ENCODE measurements at regions not wholly inside any gene's neighbourhood (a gene's known extent, or its start where the extent isn't known, plus 50 kb on each side); places are given as distances from the start of the nearest gene placed in this dataset.

DNA sequence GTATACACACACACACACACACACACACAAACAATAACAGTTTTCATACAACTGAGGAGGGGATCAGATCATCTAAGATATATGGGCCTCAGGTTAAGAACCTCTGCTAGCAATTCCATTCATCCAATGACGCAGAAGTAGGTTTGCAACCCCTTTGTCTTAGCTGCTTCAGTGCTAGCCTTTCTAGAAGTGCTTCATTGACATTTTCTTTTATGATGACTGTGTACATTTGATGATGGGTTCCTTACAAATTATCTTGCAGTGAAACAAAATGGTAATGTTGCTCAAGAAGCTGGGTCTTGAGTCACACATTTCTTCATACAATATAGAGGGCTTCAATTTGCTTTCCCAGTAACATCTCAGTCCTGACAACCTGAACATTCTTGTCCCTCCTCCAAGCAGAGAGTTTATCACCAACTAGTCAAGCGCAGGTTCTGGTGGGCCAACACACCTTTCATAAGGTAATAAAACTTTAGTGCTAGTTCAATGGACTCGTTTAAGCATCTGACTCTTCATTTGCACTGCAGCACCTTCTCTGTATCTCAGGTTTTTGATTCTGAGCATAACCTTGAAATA lies 269.5 kb downstream of the CNTN3 start:
- DNase-seq (ENCODE audit: low spot score), result no peak
- H3K9me3 Mint-ChIP-seq, result peaks cover 27% of the 10 kb centered on the region
- no peaks in the 10 kb centered on the region for H3K4me1 Mint-ChIP-seq (ENCODE audit: low read depth)
- no peak overlapping the region for H3K4me3 Mint-ChIP-seq
- H3K27ac Mint-ChIP-seq, result no peak overlapping the region
- H3K27me3 Mint-ChIP-seq (ENCODE audit: low read depth), result no peaks in the 10 kb centered on the region
- H3K36me3 Mint-ChIP-seq (ENCODE audit: low read depth), result no peaks in the 10 kb centered on the region

DNA sequence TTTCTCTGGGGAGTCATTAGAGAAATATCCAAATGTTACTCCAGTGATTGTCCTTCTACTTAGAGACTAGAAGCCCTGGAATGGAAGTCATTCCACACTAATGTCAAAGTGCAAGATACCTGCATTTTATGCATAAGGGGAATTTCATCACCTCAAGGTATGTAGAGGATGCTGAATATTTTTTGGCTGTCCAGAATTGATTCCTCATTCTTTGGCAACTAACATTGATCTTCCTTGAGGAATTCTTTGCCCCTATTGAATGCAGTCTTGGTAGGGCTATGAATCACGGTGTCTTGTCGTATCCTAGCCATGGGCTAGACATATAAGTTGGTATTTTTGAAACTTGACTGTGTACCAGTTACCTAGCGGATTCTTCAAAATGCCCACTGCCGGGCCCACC lies 271.1 kb downstream of the CNTN3 start:
- peaks cover 35% of the 10 kb centered on the region for H3K9me3 Mint-ChIP-seq
- H3K4me1 Mint-ChIP-seq (ENCODE audit: low read depth), result no peaks in the 10 kb centered on the region
- no peak overlapping the region for H3K27ac Mint-ChIP-seq
- no peak for DNase-seq (ENCODE audit: low spot score)
- H3K4me3 Mint-ChIP-seq, result no peak overlapping the region
- H3K27me3 Mint-ChIP-seq (ENCODE audit: low read depth), result no peaks in the 10 kb centered on the region
- no peaks in the 10 kb centered on the region for H3K36me3 Mint-ChIP-seq (ENCODE audit: low read depth)

DNA sequence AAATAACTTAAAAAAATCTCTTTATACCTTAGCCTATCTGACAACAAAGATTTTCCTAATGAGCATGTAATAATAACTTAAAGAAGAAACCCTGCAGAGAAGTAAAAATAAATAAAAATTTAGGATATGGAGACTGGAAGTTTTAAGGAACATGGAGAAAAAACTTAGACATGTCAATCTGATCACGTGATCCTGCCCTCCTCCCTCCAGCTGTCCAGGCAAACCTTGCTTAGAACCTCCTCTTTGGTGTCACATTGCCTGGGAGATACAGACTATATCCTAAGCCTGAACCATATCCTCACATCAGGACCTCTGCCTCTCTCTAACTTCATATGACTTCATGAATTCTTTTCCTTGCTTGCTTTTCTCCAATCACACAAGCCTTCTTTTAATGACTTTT lies 275.5 kb downstream of the CNTN3 start:
- DNase-seq (ENCODE audit: low spot score), result no peak
- Mint-ChIP-seq H3K4me3 (no peak overlapping the region), H3K27ac (no peak overlapping the region), H3K9me3 (peaks cover 21% of the 10 kb centered on the region), H3K27me3 (ENCODE audit: low read depth) (no peaks in the 10 kb centered on the region), H3K4me1 (ENCODE audit: low read depth) (no peaks in the 10 kb centered on the region), H3K36me3 (ENCODE audit: low read depth) (no peaks in the 10 kb centered on the region)

DNA sequence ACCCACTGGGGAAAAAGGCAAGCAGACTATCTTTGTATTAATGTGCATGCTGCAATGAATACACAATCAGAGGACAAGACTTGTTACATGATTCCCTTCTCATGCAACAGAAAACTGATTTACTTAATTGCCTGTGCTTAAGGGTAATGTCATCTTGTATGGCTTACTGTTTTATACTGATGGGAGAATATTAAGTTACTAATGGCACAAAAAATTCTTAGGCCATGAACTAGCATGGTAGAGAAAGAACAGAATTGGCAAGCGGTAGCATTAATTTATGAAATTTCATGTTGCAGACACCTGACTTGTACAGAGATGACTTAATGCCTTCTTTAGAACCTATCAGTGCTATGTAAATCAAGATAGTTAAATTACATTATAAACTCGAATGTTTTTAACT lies 282.3 kb downstream of the CNTN3 start:
- DNase-seq (ENCODE audit: low spot score), result no peak
- Mint-ChIP-seq H3K4me1 (ENCODE audit: low read depth) (no peaks in the 10 kb centered on the region), H3K36me3 (ENCODE audit: low read depth) (no peaks in the 10 kb centered on the region), H3K9me3 (peaks cover 15% of the 10 kb centered on the region), H3K4me3 (no peak overlapping the region), H3K27me3 (ENCODE audit: low read depth) (no peaks in the 10 kb centered on the region), H3K27ac (no peak overlapping the region)

DNA sequence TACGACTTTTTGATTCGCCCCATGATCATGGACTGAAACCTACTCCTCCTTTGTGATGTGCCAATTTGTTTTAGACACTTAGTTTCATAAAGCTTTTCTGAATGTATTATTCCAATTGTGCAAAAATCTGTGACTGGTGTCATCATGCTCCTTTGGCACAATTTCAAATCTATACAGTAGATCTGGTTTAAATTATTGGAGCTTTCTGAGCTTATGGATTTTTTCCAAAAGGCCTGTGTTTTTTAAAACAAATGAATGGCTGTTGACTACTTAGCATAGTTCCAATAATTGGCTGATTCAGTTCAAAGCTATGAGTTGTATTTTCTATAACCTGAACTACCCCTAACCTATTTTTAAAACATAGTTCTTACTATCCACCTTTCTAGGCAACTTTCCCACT lies 282.7 kb downstream of the CNTN3 start:
- no peaks in the 10 kb centered on the region for H3K27me3 Mint-ChIP-seq (ENCODE audit: low read depth)
- no peaks in the 10 kb centered on the region for H3K4me1 Mint-ChIP-seq (ENCODE audit: low read depth)
- peaks cover 15% of the 10 kb centered on the region for H3K9me3 Mint-ChIP-seq
- no peak for DNase-seq (ENCODE audit: low spot score)
- H3K4me3 Mint-ChIP-seq, result no peak overlapping the region
- no peak overlapping the region for H3K27ac Mint-ChIP-seq
- H3K36me3 Mint-ChIP-seq (ENCODE audit: low read depth), result no peaks in the 10 kb centered on the region

DNA sequence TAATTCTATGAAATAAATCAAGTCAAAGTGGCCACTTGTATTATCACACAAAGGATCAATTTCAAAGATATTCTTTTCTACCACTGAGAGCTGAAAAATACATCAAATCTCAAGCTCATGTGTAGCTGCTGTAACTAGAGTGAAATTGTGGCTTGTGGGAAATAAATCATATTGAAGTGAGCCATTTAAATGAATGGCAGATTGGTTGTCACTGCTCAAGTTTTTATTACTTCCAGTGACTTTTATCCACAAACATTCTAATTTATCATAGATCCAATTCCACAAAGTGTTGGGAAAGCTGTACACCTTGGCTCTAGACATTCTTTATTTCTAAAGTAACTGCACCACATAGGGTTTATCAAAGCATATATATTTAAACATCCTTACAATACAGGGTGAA lies 285.4 kb downstream of the CNTN3 start:
- peaks cover 15% of the 10 kb centered on the region for H3K9me3 Mint-ChIP-seq
- no peaks in the 10 kb centered on the region for H3K4me1 Mint-ChIP-seq (ENCODE audit: low read depth)
- H3K36me3 Mint-ChIP-seq (ENCODE audit: low read depth), result no peaks in the 10 kb centered on the region
- H3K27ac Mint-ChIP-seq, result no peak overlapping the region
- no peaks in the 10 kb centered on the region for H3K27me3 Mint-ChIP-seq (ENCODE audit: low read depth)
- no peak overlapping the region for H3K4me3 Mint-ChIP-seq
- DNase-seq (ENCODE audit: low spot score), result no peak

DNA sequence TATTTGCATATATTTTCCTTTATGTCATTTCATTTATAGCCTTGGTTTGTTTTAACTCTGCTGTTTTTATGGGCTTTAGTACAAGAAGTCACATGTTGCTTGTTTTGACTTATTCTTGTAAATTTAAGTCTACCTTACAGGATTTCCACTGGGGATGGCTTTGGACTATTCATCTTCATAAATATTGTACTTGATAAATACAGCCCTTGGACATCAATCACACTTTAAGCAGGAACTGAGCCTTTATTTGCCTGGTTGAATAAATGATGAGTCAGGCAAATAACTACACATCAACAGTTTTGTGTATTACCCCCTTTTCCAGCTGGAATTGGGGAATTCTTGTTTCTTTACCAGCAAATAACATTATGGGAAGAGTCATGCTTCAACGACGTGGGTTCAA lies 286.0 kb downstream of the CNTN3 start:
- no peak overlapping the region for H3K27ac Mint-ChIP-seq
- no peaks in the 10 kb centered on the region for H3K27me3 Mint-ChIP-seq (ENCODE audit: low read depth)
- H3K9me3 Mint-ChIP-seq, result peaks cover 15% of the 10 kb centered on the region
- H3K4me3 Mint-ChIP-seq, result no peak overlapping the region
- no peaks in the 10 kb centered on the region for H3K4me1 Mint-ChIP-seq (ENCODE audit: low read depth)
- no peak for DNase-seq (ENCODE audit: low spot score)
- no peaks in the 10 kb centered on the region for H3K36me3 Mint-ChIP-seq (ENCODE audit: low read depth)

DNA sequence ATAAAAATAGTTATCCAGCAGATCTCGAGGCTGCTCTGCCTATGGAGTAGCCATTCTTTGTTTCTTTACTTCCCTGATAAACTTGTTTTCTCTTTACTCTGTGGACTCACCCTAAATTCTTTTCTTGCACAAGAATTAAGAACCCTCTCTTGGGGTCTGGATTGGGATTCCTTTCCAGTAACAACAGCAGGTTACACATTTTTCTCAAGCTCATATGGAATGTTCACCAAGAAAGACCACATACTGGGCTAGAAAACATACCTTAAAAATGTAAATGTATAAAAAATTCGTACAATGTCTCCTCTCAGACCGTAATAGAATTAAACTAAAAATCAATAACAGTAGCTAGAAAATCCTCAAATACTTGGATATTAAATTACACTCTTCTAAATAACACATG lies 299.2 kb downstream of the CNTN3 start:
- Mint-ChIP-seq H3K27me3 (ENCODE audit: low read depth) (no peaks in the 10 kb centered on the region), H3K9me3 (peaks cover 40% of the 10 kb centered on the region), H3K4me1 (ENCODE audit: low read depth) (no peaks in the 10 kb centered on the region), H3K36me3 (ENCODE audit: low read depth) (no peaks in the 10 kb centered on the region), H3K27ac (no peak overlapping the region), H3K4me3 (no peak overlapping the region)
- no peak for DNase-seq (ENCODE audit: low spot score)

DNA sequence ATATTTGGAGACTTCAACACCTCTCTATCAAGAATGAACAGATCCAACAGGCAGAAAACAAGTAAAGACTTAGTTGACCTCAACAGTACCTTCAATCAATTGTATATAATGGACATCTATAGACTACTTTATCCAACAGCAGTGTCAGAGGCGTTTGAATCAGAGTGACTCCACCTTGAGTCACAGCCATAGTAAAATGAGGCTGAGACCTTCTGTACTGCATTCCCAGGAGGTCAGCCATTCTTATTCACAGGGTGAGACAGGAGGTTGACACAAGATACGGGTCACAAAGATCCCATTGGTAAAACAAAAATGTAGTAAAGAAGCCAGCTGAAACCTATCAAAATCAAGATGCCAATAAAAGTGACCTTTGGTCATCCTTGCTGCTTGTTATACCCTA lies 299.8 kb downstream of the CNTN3 start:
- no peak for DNase-seq (ENCODE audit: low spot score)
- peaks cover 46% of the 10 kb centered on the region for H3K9me3 Mint-ChIP-seq
- no peaks in the 10 kb centered on the region for H3K27me3 Mint-ChIP-seq (ENCODE audit: low read depth)
- no peaks in the 10 kb centered on the region for H3K36me3 Mint-ChIP-seq (ENCODE audit: low read depth)
- H3K4me1 Mint-ChIP-seq (ENCODE audit: low read depth), result no peaks in the 10 kb centered on the region
- no peak overlapping the region for H3K27ac Mint-ChIP-seq
- no peak overlapping the region for H3K4me3 Mint-ChIP-seq

DNA sequence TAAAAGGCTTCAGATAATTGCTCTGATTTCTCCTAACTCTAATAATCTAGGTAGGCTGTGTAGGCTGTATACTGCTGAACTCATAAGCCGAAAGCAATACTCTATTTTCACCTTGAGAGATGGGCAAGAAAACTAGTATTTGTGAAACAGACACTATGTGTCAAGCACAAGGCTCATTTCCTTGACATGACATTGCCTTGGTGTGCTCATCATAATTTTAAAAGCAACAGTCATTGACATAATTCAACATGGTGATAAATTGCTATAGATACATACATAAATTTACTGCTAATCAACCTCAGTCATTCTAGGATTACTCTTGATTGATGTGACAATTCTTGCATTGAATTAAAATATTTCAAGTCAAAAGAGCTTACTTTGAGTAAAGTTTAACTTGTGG lies 304.7 kb downstream of the CNTN3 start:
- no peaks in the 10 kb centered on the region for H3K27me3 Mint-ChIP-seq (ENCODE audit: low read depth)
- H3K9me3 Mint-ChIP-seq, result peaks cover 29% of the 10 kb centered on the region
- no peaks in the 10 kb centered on the region for H3K4me1 Mint-ChIP-seq (ENCODE audit: low read depth)
- no peak for DNase-seq (ENCODE audit: low spot score)
- no peak overlapping the region for H3K4me3 Mint-ChIP-seq
- no peaks in the 10 kb centered on the region for H3K36me3 Mint-ChIP-seq (ENCODE audit: low read depth)
- no peak overlapping the region for H3K27ac Mint-ChIP-seq

DNA sequence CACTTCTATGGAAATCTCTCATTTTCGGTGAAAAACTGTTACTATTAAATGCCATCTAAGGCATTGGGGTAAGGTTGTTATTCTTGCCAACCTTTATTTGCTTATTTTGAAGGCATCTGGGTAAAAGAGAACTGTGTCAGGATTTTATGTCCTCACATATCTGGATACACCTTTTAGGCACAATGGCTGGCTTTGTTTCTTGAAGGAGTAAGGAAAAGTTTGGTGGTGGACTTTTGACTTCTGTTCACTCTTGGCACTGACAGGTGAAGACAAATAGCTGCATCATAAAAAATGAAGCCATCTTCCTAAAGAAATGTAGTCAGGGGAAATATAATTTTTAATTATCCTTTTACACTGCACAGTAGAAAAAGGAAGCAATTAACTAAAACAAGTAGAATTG lies 310.0 kb downstream of the CNTN3 start:
- DNase-seq (ENCODE audit: low spot score), result no peak
- H3K27ac Mint-ChIP-seq, result no peak overlapping the region
- no peaks in the 10 kb centered on the region for H3K9me3 Mint-ChIP-seq
- no peaks in the 10 kb centered on the region for H3K4me1 Mint-ChIP-seq (ENCODE audit: low read depth)
- no peaks in the 10 kb centered on the region for H3K36me3 Mint-ChIP-seq (ENCODE audit: low read depth)
- no peaks in the 10 kb centered on the region for H3K27me3 Mint-ChIP-seq (ENCODE audit: low read depth)
- no peak overlapping the region for H3K4me3 Mint-ChIP-seq

DNA sequence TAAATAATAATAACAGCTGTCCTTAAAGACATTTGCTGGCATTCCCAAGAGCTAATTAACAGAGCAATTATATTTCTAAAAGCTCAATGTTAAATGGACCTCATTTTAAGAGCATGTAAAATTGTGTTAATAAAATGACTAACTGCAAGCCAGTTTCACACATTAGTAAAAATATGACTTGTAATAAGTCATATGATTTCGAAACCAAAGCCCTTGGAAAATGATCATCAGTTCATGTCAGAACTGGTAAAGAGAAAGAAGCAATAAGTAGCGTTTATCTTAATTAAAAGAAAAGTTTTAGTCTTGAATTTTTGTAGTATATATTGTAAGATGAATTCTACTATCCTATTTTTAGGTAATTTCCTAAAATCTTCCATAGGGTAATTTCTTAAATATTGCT lies 310.7 kb downstream of the CNTN3 start:
- Mint-ChIP-seq H3K9me3 (no peaks in the 10 kb centered on the region), H3K27me3 (ENCODE audit: low read depth) (no peaks in the 10 kb centered on the region), H3K27ac (no peak overlapping the region), H3K36me3 (ENCODE audit: low read depth) (no peaks in the 10 kb centered on the region), H3K4me3 (no peak overlapping the region), H3K4me1 (ENCODE audit: low read depth) (no peaks in the 10 kb centered on the region)
- DNase-seq (ENCODE audit: low spot score), result no peak

DNA sequence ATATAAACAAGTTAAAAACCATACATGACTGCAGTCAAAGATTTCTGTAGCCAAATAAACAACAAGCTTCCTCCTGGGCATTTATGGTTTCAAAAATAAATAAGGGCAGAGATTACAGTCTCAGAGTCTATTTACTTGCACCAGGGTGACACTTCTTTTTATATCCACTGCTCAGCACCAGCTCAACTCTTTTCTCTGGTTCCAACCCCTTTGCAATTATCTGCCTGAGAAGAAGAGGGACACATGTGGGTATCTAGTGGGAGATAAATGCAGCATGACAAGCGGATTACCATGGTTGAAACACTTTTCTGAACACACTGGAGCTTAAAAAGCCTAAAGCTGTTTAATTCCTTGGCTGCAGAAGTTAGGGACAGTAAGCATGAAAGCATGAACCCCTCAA lies 311.5 kb downstream of the CNTN3 start:
- no peaks in the 10 kb centered on the region for H3K36me3 Mint-ChIP-seq (ENCODE audit: low read depth)
- H3K4me3 Mint-ChIP-seq, result no peak overlapping the region
- no peak overlapping the region for H3K27ac Mint-ChIP-seq
- no peaks in the 10 kb centered on the region for H3K27me3 Mint-ChIP-seq (ENCODE audit: low read depth)
- no peaks in the 10 kb centered on the region for H3K4me1 Mint-ChIP-seq (ENCODE audit: low read depth)
- DNase-seq (ENCODE audit: low spot score), result no peak
- H3K9me3 Mint-ChIP-seq, result no peaks in the 10 kb centered on the region

DNA sequence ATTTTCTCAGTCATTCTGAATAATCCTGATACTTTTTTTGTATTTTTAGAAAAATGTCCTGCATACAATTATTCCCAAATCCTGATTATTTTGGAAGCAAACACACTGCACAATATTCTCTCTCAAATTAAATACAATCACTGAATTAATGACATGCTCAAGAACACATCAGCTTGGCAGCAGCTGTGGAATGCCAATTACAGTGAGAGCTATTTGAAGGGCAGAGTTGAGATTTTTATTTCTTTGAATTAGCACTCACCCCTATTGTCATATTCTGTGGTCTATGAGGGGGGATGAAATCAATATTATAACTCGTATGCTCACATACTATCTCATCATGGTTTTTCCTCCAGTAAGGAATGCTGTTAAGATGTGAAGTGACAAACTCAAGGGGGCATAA lies 312.2 kb downstream of the CNTN3 start:
- Mint-ChIP-seq H3K27ac (no peak overlapping the region), H3K36me3 (ENCODE audit: low read depth) (no peaks in the 10 kb centered on the region), H3K4me1 (ENCODE audit: low read depth) (no peaks in the 10 kb centered on the region), H3K4me3 (no peak overlapping the region), H3K27me3 (ENCODE audit: low read depth) (no peaks in the 10 kb centered on the region), H3K9me3 (peaks cover 1% of the 10 kb centered on the region)
- DNase-seq (ENCODE audit: low spot score), result no peak

DNA sequence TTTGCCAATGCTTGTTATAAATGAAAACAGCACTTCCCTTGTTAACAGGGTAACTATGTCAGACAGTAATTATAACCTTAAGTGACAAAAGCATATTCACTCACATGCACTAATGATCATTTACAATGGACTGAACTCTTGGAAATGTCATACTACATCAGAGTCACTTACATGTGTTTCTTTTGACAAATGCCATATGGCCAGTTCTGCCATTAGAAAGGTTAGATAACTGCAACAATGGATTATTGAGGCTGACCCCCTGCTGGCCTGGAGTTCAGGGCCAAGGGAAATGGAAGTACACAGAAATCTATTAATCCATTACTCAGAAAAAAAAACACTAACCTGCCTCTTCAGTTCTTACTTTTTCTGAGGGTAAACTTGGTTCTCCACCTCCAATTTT lies 313.4 kb downstream of the CNTN3 start:
- no peaks in the 10 kb centered on the region for H3K27me3 Mint-ChIP-seq (ENCODE audit: low read depth)
- no peak overlapping the region for H3K4me3 Mint-ChIP-seq
- DNase-seq (ENCODE audit: low spot score), result no peak
- H3K36me3 Mint-ChIP-seq (ENCODE audit: low read depth), result no peaks in the 10 kb centered on the region
- peaks cover 4% of the 10 kb centered on the region for H3K9me3 Mint-ChIP-seq
- no peak overlapping the region for H3K27ac Mint-ChIP-seq
- no peaks in the 10 kb centered on the region for H3K4me1 Mint-ChIP-seq (ENCODE audit: low read depth)

Data from T-helper 2 cell treated with Interferon-gamma antibody and Interleukin-4, amounts not matched to agents 5 μg/mL and 100 μg/mL, for 36 hours (primary cell).